Suprapubic skin (tissue), 4 donors: ENCODE measurements at regions not wholly inside any gene's neighbourhood (a gene's known extent, or its start where the extent isn't known, plus 50 kb on each side); places are given as distances from the start of the nearest gene placed in this dataset.

Experiments
- CTCF ChIP-seq, 2 donors: fragments of 200-600 bp in 1 of 2; fragments of 450-650 bp in 1 of 2; sonication (generic) in 1 of 2; IDR thresholded peaks; one replicate each; pipeline ENCODE4 v1.5.1; 2016 to 2019; ENCODE audit warnings: antibody characterized with exemption in 2 of 2, mild to moderate bottlenecking in 1 of 2, moderate library complexity in 1 of 2
- POLR2A ChIP-seq, 2 donors: fragments of 450-650 bp; IDR thresholded peaks; one replicate each; pipeline ENCODE4 v1.6.1; 2017; ENCODE audit warnings: antibody characterized with exemption in 2 of 2, mild to moderate bottlenecking in 2 of 2, moderate library complexity in 2 of 2
- POLR2AphosphoS5 ChIP-seq, 3 donors: sonication (generic); formaldehyde crosslinking; IDR thresholded peaks; one replicate each; pipeline ENCODE4 v1.6.1; 2017; ENCODE audit warnings: antibody characterized with exemption in 3 of 3

- TF ChIP-seq CTCF (IDR thresholded peaks at IDR 0.05) (no peak), POLR2AphosphoS5 (IDR thresholded peaks at IDR 0.05) (no peak), POLR2A (IDR thresholded peaks at IDR 0.05) (no peak)
Observed at GRCh38 chr13:50243931-50244330, 228.7 kb downstream of the KCNRG start.
